Hematopoietic multipotent progenitor cell (in vitro differentiated cells): ENCODE measurements at regions not wholly inside any gene's neighbourhood (a gene's known extent, or its start where the extent isn't known, plus 50 kb on each side); places are given as distances from the start of the nearest gene placed in this dataset.

Experiments
- DNase-seq, 3 donors: peaks; one replicate each; pipeline ENCODE4 v3.0.0-alpha.2; 2011 to 2015; ENCODE audit warnings: low read depth in 2 of 3, low spot score in 2 of 3

DNA sequence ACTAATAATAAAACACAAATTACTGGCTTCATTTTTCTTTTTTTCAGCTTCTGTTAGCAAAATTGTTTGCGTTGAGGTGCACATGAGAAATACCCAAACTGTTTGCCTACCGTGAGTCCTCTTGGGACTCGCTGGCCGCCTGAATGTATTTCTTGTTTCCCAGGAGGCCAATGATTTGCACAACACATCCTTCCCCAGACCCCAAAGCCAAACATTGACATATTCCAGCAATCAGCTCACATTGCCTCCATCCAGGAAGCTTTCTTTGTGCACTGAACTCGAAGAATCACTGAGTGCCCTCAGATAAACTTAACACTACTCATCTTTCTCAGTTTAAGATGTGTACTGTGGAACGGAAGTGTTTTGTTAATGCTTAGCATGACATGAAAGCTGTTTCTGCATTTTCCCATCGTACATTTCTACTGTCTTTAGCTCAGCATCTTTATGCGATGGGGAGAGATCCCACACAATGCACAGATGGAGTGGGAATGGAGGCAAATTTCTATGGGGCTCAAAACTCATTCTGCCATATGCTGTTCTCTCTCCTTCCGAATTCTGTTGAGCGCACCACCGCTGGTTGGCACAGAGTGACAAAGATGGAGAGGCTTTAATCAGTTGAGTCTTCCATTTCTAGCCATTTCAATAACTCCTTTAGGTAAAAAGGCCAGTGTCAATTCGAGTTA, 399.5 kb downstream of the RFC3 start:
- DNase-seq: no peak

DNA sequence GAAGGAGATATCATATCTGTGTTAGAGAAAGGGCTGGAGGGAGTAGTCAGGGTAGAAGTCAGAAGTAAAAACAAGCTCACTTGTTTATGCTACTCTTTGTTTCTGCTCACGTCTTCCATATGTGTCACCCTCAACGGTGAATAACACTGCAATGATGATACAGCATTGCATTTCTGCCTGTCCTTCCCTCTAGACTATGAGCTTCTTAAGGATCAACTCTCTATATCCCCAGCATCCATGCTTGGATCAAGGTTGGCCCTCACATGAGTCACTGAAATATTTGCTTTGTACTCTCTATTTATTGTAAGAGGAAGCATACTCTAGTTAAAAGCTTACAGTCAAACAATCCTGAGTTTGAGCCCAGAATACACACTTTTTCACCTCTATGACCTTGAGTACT, 406.0 kb downstream of the RFC3 start:
- no peak for DNase-seq

- DNase-seq: no peak
Measured at GRCh38 chr13:34224877-34225276, 406.9 kb downstream of the RFC3 start.

- DNase-seq: no peak
Measured at GRCh38 chr13:34230271-34230670, 412.3 kb downstream of the RFC3 start.

DNA sequence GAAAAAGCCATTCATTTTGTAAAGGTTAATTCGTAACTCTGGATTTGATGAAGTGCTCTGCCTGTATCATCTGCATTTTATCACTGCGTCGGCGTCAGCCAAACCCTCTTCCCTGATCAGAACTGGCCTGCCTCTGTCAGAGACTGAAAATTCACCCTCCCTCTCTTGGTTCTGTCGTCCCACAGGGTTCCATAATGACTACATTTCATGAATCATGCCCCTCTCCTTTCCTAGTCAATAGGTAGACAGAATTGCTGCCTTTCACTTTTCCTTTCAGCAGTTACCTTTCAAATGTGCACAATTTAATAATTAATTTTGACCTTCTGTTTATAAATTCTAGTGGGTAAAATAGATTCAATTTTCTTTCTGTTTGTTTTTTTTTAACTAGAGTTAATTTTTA, 423.4 kb downstream of the RFC3 start:
- DNase-seq: no peak

DNA sequence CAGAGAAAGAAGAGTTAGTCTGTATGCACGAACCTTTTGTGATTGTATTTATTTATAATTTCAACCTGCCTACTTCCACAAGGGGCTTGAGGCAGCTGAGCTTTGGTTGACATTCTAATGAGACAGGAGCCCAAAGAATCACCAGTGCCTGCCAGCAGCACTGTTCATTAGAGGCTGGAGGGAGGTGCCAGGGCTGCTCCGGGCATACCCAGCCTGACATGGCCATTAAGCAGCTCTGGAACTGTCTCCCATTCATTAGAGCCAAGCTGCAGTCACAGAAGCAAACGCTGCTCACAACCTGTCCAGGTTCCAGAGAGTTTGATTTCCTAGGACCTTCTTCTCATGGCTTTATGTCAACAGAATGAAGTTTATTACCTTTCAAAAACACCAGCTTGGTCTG, 425.5 kb downstream of the RFC3 start:
- DNase-seq: no peak

DNA sequence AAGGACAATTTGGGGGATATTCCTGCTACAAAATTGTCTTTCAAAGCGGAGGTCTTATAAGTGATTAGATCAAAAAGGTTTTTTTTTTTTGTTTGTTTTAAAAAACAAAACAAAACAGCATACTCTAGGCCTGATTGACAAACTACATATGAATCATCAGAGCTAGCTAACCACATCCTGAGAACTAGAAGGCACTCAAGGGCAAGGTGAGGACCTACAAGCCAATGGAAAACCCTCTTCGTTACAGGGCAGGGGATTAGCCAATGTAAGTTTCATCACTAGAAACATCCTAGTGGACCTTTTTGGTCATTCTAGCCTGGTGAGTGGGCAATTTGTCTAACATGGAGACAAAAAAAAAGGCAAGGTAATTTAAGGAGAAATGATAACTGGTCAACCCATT, 428.6 kb downstream of the RFC3 start:
- no peak for DNase-seq

DNA sequence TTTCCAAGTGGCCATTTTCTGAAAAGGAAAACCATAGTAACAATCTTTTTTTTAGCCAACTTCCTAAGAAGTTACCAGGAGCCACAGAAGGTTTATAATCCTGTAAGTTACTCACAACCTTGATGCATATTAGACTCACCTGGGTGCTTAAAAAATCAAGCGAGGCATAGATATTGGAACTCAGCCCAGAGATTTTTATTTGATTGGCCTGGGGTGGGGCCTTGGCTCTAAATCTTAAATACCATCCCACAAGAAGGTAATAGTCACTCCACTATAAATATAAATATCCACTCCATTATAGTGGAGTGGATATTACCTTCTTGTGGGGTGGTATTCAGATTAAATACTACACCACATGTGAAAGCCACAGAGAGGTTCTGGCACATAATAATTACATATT, 429.6 kb downstream of the RFC3 start:
- no peak for DNase-seq

GRCh38 chr13:34249546-34250039, 431.6 kb downstream of the RFC3 start:
- no peak for DNase-seq

DNA sequence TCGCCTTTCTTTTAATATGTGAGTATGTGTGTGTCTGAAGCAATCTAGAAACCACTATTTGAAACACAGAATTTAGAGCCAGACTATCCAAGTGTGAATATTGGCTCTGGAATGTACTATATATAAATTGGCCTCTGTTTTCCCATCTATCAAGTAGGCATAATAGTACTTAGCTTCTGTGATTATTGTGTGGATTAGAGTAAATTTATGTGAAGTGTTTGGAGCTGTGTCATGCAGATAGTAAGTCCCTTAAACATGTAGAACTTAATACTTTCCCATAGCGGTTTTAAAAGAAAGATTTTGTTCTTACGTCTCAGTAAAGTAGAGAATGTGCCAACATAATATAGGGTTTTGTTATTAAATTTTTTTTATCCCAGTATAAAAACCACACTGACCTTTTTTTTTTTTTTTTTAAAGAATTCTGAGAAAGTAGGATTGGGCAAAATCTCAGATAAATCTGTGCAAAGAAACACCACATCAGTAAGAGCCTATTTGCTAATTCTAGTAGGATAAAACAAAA, 432.3 kb downstream of the RFC3 start:
- no peak for DNase-seq

GRCh38 chr13:34254366-34254765, 436.4 kb downstream of the RFC3 start:
- no peak for DNase-seq

- DNase-seq: no peak
Measured at GRCh38 chr13:34255711-34256110, 437.8 kb downstream of the RFC3 start.

DNA sequence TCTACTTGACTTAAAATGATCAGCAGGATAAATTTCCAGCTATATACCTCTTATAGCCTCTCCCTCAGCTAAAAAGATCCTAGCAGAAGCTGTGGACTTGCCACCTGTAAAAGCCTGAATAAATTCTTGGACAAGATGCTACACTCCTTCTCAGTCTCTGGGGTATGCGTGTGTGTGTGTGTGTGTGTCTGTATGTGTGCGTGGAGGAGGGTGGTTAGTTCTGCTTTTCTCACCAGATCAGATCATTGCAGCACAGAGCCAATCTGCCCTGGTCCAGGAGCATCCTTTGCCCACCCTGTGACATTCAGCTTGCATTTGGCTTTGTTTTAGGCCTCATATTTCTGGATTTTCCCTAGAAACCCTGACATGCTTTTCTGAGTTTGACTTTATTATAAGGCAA, 438.3 kb downstream of the RFC3 start:
- peak in 1 of 3 donors; percentile 32 for DNase-seq

GRCh38 chr13:34257966-34258365, 440.0 kb downstream of the RFC3 start:
- peak in 2 of 3 donors; percentile 13 to 66 for DNase-seq

DNA sequence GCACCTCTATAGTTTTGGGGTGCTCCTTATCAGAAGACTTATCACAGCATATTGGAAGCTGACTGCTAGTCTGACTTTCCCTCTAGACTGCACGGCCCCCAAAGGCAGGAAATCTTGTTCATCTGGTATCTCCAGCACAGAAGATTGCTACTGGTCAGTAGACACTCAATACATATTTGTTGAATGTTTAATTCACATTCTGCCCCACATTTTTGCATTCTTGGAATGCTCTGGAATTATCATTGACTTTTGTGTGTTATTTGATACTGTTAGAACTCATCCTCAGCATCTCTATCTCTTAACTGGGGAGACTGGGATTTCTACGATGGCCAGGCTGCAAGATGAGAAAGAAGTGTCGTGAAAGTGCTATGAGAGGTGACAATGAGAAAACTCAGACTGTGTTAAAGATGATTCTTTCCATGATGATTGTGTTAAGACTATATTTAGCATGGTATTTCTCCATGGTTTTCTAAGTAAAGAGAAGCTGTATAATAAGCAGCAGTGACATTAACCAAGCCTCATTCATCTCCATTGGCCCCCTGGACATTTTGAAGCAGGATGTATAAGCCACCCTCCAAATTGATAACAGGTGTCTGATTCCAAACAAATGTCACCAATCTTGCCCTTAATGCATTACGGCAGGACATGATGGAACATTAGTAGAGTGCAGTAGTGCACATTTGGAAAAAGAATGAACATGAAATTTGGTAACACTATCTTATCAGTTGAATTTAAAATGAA, 440.9 kb downstream of the RFC3 start:
- no peak for DNase-seq

- DNase-seq: no peak
Measured at GRCh38 chr13:34263681-34264080, 445.7 kb downstream of the RFC3 start.

GRCh38 chr13:34265046-34265679, 447.2 kb downstream of the RFC3 start:
- DNase-seq: no peak

DNA sequence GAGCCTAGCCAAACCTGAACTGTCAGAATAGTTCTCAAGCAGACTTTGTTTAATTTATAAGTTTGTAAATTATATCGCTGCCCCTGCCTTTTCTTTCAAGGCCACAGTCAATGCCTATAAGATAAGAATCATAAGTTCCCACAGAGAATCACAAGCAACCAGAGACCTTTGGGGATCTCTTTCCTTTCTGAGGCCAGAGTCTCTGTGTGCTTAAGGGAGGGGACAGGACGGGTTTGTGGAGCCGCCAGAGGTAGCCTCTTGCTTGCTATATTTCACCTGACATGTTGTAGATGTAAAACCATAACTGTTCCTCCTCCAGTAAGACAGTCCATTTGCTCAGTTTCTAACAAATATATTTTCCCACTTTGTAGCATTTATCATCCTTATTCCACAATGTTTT, 458.8 kb downstream of the RFC3 start:
- DNase-seq: no peak

DNA sequence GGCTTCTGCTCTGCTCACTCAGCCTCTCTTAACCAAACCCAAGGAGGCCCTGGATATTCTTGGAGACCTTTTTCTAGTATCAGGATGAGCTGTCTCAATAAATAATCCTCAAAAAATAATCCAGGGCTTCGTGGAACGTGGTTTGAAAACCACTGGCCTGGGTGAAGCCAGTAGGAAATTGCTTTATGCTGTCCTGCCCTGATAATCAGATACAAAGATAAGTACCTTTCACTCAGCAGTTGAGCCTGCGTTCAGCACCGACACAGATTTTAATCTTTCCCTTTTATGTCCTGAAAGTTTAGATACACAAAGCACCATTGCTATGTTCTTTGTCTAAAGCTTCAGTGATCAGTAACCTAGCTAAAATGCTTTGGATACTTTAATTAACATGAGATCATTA, 460.0 kb downstream of the RFC3 start:
- DNase-seq: no peak

GRCh38 chr13:34278780-34279179, 460.8 kb downstream of the RFC3 start:
- no peak for DNase-seq

GRCh38 chr13:34290661-34291060, 472.7 kb downstream of the RFC3 start:
- no peak for DNase-seq
